ENCODE measurements at regions not wholly inside any gene's neighbourhood (a gene's known extent, or its start where the extent isn't known, plus 50 kb on each side); places are given as distances from the start of the nearest gene placed in this dataset.

- TF ChIP-seq CTCF (IDR thresholded peaks at IDR 0.05; ENCODE audit: insufficient read depth, low read length, poor library complexity, severe bottlenecking), result no peak
- no peaks in the 10 kb centered on the region for H3K36me3 ChIP-seq (ENCODE audit: control insufficient read depth, insufficient read depth, low read length)
- no peaks in the 10 kb centered on the region for H3K27me3 ChIP-seq (ENCODE audit: control insufficient read depth, insufficient read depth, low read length)
- H3K4me3 ChIP-seq (ENCODE audit: low read depth, low read length), result no peak overlapping the region
- no peak for DNase-seq (ENCODE audit: low read depth)
Observed at GRCh38 chr10:109386921-109387320, 536.4 kb downstream of the XPNPEP1 start.

GRCh38 chr10:109386101-109386500 lies 537.2 kb downstream of the XPNPEP1 start:
- no peak for DNase-seq (ENCODE audit: low read depth)
- no peaks in the 10 kb centered on the region for H3K27me3 ChIP-seq (ENCODE audit: control insufficient read depth, insufficient read depth, low read length)
- TF ChIP-seq CTCF (IDR thresholded peaks at IDR 0.05; ENCODE audit: insufficient read depth, low read length, poor library complexity, severe bottlenecking), result no peak
- no peaks in the 10 kb centered on the region for H3K36me3 ChIP-seq (ENCODE audit: control insufficient read depth, insufficient read depth, low read length)
- H3K4me3 ChIP-seq (ENCODE audit: low read depth, low read length), result no peak overlapping the region

GRCh38 chr10:109379186-109379585 lies 544.1 kb downstream of the XPNPEP1 start:
- no peak for DNase-seq (ENCODE audit: low read depth)
- no peak for TF ChIP-seq CTCF (IDR thresholded peaks at IDR 0.05; ENCODE audit: insufficient read depth, low read length, poor library complexity, severe bottlenecking)
- H3K36me3 ChIP-seq (ENCODE audit: control insufficient read depth, insufficient read depth, low read length), result no peaks in the 10 kb centered on the region
- H3K27me3 ChIP-seq (ENCODE audit: control insufficient read depth, insufficient read depth, low read length), result no peaks in the 10 kb centered on the region
- H3K4me3 ChIP-seq (ENCODE audit: low read depth, low read length), result no peak overlapping the region

GRCh38 chr10:109374215-109374614 lies 549.1 kb downstream of the XPNPEP1 start:
- DNase-seq (ENCODE audit: low read depth), result peak; percentile 14
- Histone ChIP-seq H3K4me3 (ENCODE audit: low read depth, low read length) (no peak overlapping the region), H3K27me3 (ENCODE audit: control insufficient read depth, insufficient read depth, low read length) (no peaks in the 10 kb centered on the region), H3K36me3 (ENCODE audit: control insufficient read depth, insufficient read depth, low read length) (no peaks in the 10 kb centered on the region)
- no peak for TF ChIP-seq CTCF (IDR thresholded peaks at IDR 0.05; ENCODE audit: insufficient read depth, low read length, poor library complexity, severe bottlenecking)

- TF ChIP-seq CTCF (IDR thresholded peaks at IDR 0.05; ENCODE audit: insufficient read depth, low read length, poor library complexity, severe bottlenecking), result no peak
- Histone ChIP-seq H3K36me3 (ENCODE audit: control insufficient read depth, insufficient read depth, low read length) (no peaks in the 10 kb centered on the region), H3K4me3 (ENCODE audit: low read depth, low read length) (no peak overlapping the region), H3K27me3 (ENCODE audit: control insufficient read depth, insufficient read depth, low read length) (no peaks in the 10 kb centered on the region)
- DNase-seq (ENCODE audit: low read depth), result no peak
Observed at GRCh38 chr10:109359316-109359715, 564.0 kb downstream of the XPNPEP1 start.

GRCh38 chr10:109358325-109358724 lies 565.0 kb downstream of the XPNPEP1 start:
- DNase-seq (ENCODE audit: low read depth), result no peak
- TF ChIP-seq CTCF (IDR thresholded peaks at IDR 0.05; ENCODE audit: insufficient read depth, low read length, poor library complexity, severe bottlenecking), result no peak

More at GRCh38 chr10:109358325-109358724, 565.0 kb downstream of the XPNPEP1 start:
- Histone ChIP-seq H3K36me3 (ENCODE audit: control insufficient read depth, insufficient read depth, low read length) (no peaks in the 10 kb centered on the region), H3K4me3 (ENCODE audit: low read depth, low read length) (no peak overlapping the region), H3K27me3 (ENCODE audit: control insufficient read depth, insufficient read depth, low read length) (no peaks in the 10 kb centered on the region)
